ENCODE measurements at regions not wholly inside any gene's neighbourhood (a gene's known extent, or its start where the extent isn't known, plus 50 kb on each side); places are given as distances from the start of the nearest gene placed in this dataset.

DNA sequence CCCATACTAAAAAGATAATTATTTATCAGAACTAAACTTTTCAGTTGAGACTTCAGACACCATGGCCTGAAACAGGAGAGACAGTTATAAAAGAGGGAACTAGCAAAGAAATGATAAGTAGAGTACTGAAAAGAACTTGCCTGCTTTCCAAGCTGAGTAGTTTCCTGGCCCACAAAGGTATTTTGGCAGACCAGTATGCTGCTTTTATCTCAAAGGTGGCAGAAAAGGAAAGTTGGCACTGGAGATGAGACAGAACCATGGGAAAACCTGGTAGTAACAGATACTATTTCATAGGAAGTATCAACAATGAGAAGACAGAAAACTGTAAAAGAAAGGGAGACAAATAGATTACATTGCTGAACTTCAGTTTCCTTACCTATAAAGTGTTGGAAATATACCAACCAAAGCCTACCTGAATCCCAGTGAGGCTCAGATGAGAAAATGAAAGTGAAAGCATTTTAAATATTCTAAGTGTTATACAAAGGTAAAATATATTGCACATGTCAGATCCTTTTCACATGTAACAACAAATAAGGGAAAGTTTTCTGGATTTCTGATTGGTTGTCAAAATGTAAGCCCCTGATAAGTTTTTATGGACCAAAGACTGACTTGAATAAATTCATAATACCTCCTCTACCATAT, 155.3 kb upstream of the FSCB start:
- H3K27me3 ChIP-seq (replicated peaks; ENCODE audit: control insufficient read depth, insufficient read depth, low read length, poor library complexity, severe bottlenecking): no peaks in the 10 kb centered on the region
- no peaks in the 10 kb centered on the region for H3K4me1 ChIP-seq (ENCODE audit: control insufficient read depth, insufficient read depth, low read length, poor library complexity, severe bottlenecking)
- H3K27ac ChIP-seq (ENCODE audit: insufficient read depth, low read length, poor library complexity, severe bottlenecking): no peak overlapping the region
- no peak for DNase-seq
- peak overlapping the region; percentile 24 for H3K4me3 ChIP-seq (ENCODE audit: insufficient read depth, low read depth, low read length, poor library complexity, severe bottlenecking)
- H3K9me3 ChIP-seq (ENCODE audit: control insufficient read depth, low read length): no peaks in the 10 kb centered on the region
- no peaks in the 10 kb centered on the region for H3K36me3 ChIP-seq (ENCODE audit: control insufficient read depth, insufficient read depth, low read length)

DNA sequence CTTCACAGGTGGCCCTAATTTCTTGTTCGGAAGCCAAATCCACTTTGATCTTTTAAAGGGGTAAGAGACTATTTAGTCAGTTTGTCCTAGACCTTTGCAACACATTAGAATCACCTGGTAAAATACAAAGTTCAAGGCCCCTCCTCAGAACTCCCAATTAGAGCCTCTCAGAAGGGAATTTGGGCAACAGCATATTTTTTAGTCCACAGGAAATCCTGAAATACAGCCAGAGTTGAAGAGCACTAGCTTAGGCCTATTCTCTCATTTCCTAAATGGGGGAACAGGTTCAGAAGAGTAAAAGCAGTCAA, 151.3 kb upstream of the FSCB start:
- Histone ChIP-seq H3K4me1 (ENCODE audit: control insufficient read depth, insufficient read depth, low read length, poor library complexity, severe bottlenecking) (no peaks in the 10 kb centered on the region), H3K36me3 (ENCODE audit: control insufficient read depth, insufficient read depth, low read length) (no peaks in the 10 kb centered on the region), H3K9me3 (ENCODE audit: control insufficient read depth, low read length) (no peaks in the 10 kb centered on the region), H3K27me3 (replicated peaks; ENCODE audit: control insufficient read depth, insufficient read depth, low read length, poor library complexity, severe bottlenecking) (no peaks in the 10 kb centered on the region), H3K4me3 (ENCODE audit: insufficient read depth, low read depth, low read length, poor library complexity, severe bottlenecking) (no peak overlapping the region), H3K27ac (ENCODE audit: insufficient read depth, low read length, poor library complexity, severe bottlenecking) (no peak overlapping the region)
- DNase-seq: no peak

DNA sequence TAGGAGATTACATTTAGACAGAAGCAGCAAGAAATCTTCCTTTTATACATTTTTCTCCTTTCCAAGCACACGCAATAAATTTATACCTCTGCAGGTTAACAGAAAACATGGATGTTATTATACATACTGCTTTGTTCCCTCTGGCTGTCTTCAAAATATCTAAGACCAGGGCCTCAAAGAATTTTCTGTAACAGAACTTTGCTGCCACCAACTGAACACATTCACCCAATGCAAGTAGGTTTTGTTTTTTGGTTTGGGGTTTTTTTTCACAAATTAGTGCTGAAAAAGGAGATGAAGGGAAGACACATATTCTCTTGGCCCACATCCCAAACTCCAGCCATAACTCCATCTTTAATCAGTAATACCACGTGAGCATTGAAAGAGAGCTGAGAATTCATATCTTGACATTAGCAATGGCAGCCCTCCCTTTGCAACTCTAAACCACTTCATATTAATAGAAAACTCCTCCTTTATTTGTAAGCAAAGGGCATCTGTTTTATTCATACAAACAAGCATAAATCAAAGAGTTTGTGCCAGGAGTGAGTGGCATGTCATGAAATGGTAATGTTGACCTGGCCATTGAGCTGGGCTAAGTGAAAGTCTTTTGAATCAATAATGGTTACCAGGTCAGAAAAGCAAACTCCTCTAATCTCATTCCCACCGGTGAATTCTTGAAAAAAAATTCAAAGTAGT, 150.8 kb upstream of the FSCB start:
- DNase-seq: no peak
- H3K4me1 ChIP-seq (ENCODE audit: control insufficient read depth, insufficient read depth, low read length, poor library complexity, severe bottlenecking): no peaks in the 10 kb centered on the region

DNA sequence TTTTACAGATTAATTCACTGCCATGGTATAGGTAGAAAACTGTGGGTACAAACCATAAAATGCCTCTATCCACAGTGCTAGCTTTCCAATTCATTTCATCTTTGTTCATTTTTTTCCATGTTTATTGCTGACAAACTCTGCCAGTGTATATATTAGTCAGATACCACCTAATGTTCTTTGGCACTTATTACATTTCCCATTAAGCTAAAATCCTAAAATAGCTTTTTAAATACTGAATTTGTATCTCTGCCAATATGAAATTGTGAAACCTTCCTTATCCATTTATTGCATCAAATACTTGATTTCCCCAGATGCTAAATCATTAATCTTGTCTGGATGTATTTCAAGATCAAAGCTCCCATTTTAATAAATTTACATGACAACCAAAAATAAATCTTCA, 150.1 kb upstream of the FSCB start:
- DNase-seq: no peak
- Histone ChIP-seq H3K27me3 (replicated peaks; ENCODE audit: control insufficient read depth, insufficient read depth, low read length, poor library complexity, severe bottlenecking) (no peaks in the 10 kb centered on the region), H3K27ac (ENCODE audit: insufficient read depth, low read length, poor library complexity, severe bottlenecking) (no peak overlapping the region), H3K4me1 (ENCODE audit: control insufficient read depth, insufficient read depth, low read length, poor library complexity, severe bottlenecking) (no peaks in the 10 kb centered on the region), H3K4me3 (ENCODE audit: insufficient read depth, low read depth, low read length, poor library complexity, severe bottlenecking) (no peak overlapping the region), H3K9me3 (ENCODE audit: control insufficient read depth, low read length) (no peaks in the 10 kb centered on the region), H3K36me3 (ENCODE audit: control insufficient read depth, insufficient read depth, low read length) (no peaks in the 10 kb centered on the region)

More for the DNA sequence above, 150.8 kb upstream of the FSCB start:
- Histone ChIP-seq H3K27me3 (replicated peaks; ENCODE audit: control insufficient read depth, insufficient read depth, low read length, poor library complexity, severe bottlenecking) (no peaks in the 10 kb centered on the region), H3K27ac (ENCODE audit: insufficient read depth, low read length, poor library complexity, severe bottlenecking) (no peak overlapping the region), H3K36me3 (ENCODE audit: control insufficient read depth, insufficient read depth, low read length) (no peaks in the 10 kb centered on the region), H3K4me3 (ENCODE audit: insufficient read depth, low read depth, low read length, poor library complexity, severe bottlenecking) (no peak overlapping the region), H3K9me3 (ENCODE audit: control insufficient read depth, low read length) (no peaks in the 10 kb centered on the region)

DNA sequence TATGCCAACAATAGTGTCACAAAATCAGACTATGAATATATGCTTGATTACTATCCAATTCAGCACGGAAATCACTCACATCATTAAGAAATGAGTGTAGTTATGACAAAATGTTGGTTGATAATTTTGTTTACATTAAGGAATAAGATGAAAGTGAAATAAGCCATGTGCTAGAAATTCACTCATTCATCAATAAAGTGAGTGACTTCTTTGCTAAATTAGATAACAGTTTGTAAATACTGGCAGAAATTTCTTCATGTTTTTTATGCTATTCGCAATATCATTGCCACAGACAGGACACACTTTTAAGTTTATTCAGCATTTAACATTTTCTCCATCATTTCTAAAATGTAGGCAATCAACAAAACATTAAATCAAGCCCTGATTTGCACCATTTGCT, 147.5 kb upstream of the FSCB start:
- Histone ChIP-seq H3K4me1 (ENCODE audit: control insufficient read depth, insufficient read depth, low read length, poor library complexity, severe bottlenecking) (no peaks in the 10 kb centered on the region), H3K36me3 (ENCODE audit: control insufficient read depth, insufficient read depth, low read length) (no peaks in the 10 kb centered on the region), H3K27ac (ENCODE audit: insufficient read depth, low read length, poor library complexity, severe bottlenecking) (no peak overlapping the region), H3K9me3 (ENCODE audit: control insufficient read depth, low read length) (no peaks in the 10 kb centered on the region), H3K27me3 (replicated peaks; ENCODE audit: control insufficient read depth, insufficient read depth, low read length, poor library complexity, severe bottlenecking) (no peaks in the 10 kb centered on the region), H3K4me3 (ENCODE audit: insufficient read depth, low read depth, low read length, poor library complexity, severe bottlenecking) (no peak overlapping the region)
- no peak for DNase-seq

DNA sequence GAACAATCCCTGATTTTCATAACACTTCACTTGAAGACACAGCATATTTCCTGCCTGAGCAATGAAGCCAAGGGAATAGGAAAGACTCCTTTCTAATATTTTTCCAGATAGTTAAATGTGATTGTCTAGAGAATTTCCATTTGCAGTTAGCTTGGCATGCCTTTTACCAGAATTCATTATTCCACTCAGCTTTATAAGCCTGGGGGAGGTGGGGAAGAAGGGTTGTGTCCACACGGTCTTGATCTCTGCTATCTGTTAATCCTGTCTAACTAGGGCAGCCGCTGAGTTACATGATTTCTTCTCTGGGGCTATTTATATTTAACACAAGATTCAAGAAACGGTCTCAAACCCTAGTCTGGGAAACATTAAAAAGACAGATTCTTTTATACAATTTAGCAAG, 146.6 kb upstream of the FSCB start:
- no peaks in the 10 kb centered on the region for H3K4me1 ChIP-seq (ENCODE audit: control insufficient read depth, insufficient read depth, low read length, poor library complexity, severe bottlenecking)

DNA sequence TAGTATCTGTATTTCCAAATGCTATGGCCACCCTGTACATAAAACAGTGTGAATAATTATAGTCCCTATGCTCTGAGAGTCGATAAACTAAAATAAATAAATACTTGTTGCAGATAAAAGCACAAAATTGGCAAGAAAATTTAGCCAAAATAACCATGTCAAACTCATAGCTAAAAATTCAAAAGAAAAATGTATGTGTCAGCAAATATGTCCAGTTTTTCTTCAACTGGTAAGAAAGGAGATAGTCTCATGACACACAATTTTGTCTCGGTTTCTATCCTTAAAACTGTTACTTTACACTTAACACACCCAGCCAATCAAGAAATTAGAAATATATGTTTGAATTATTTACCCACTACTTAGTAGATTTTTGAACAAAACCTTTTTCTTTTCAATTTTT, 145.6 kb upstream of the FSCB start:
- Histone ChIP-seq H3K4me1 (ENCODE audit: control insufficient read depth, insufficient read depth, low read length, poor library complexity, severe bottlenecking) (no peaks in the 10 kb centered on the region), H3K36me3 (ENCODE audit: control insufficient read depth, insufficient read depth, low read length) (no peaks in the 10 kb centered on the region), H3K27me3 (replicated peaks; ENCODE audit: control insufficient read depth, insufficient read depth, low read length, poor library complexity, severe bottlenecking) (no peaks in the 10 kb centered on the region), H3K4me3 (ENCODE audit: insufficient read depth, low read depth, low read length, poor library complexity, severe bottlenecking) (no peak overlapping the region), H3K9me3 (ENCODE audit: control insufficient read depth, low read length) (no peaks in the 10 kb centered on the region), H3K27ac (ENCODE audit: insufficient read depth, low read length, poor library complexity, severe bottlenecking) (no peak overlapping the region)
- no peak for DNase-seq

More for the DNA sequence above, 146.6 kb upstream of the FSCB start:
- Histone ChIP-seq H3K4me3 (ENCODE audit: insufficient read depth, low read depth, low read length, poor library complexity, severe bottlenecking) (no peak overlapping the region), H3K27ac (ENCODE audit: insufficient read depth, low read length, poor library complexity, severe bottlenecking) (no peak overlapping the region), H3K27me3 (replicated peaks; ENCODE audit: control insufficient read depth, insufficient read depth, low read length, poor library complexity, severe bottlenecking) (no peaks in the 10 kb centered on the region), H3K9me3 (ENCODE audit: control insufficient read depth, low read length) (no peaks in the 10 kb centered on the region), H3K36me3 (ENCODE audit: control insufficient read depth, insufficient read depth, low read length) (no peaks in the 10 kb centered on the region)
- DNase-seq: no peak

DNA sequence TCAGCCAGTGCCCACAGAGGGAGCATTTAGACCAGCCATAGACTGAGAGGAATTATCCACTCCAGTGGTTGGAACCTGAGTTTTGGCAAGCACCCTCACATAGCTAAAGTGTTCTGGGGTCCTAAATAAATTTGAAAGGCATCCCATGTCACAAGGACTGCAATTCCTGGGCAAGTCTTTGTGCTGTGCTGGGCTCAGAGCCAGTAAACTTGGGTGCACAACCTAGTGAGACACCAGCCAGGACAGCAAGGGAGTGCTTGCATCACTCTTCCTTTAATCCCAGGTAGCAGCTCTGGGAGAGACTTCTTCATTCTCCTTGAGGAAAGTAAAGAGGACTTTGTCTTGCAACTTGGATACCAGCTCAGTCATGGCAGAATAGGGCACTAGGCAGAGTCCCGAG, 142.0 kb upstream of the FSCB start:
- H3K4me3 ChIP-seq (ENCODE audit: insufficient read depth, low read depth, low read length, poor library complexity, severe bottlenecking): no peak overlapping the region
- no peak overlapping the region for H3K27ac ChIP-seq (ENCODE audit: insufficient read depth, low read length, poor library complexity, severe bottlenecking)
- H3K36me3 ChIP-seq (ENCODE audit: control insufficient read depth, insufficient read depth, low read length): no peaks in the 10 kb centered on the region
- DNase-seq: no peak
- no peaks in the 10 kb centered on the region for H3K9me3 ChIP-seq (ENCODE audit: control insufficient read depth, low read length)
- no peaks in the 10 kb centered on the region for H3K27me3 ChIP-seq (replicated peaks; ENCODE audit: control insufficient read depth, insufficient read depth, low read length, poor library complexity, severe bottlenecking)
- no peaks in the 10 kb centered on the region for H3K4me1 ChIP-seq (ENCODE audit: control insufficient read depth, insufficient read depth, low read length, poor library complexity, severe bottlenecking)

DNA sequence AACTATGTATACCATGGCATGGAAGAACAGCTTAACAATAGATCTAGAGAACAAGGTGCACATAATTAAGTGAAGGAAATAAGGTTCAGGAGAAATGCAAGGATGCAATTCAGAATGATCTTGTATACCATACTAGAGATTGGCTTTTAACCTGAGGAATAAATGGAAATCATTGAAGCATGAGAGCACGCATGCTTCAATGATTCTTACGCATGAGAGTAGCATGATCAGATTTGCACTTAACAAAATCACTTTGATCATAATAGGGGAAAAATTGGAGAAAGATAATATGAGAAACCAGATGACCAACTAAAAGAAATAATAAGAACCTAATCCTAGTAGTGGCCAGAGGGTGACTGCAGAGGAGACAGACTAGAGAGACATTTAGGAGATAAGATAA, 133.3 kb upstream of the FSCB start:
- no peaks in the 10 kb centered on the region for H3K9me3 ChIP-seq (ENCODE audit: control insufficient read depth, low read length)
- H3K27me3 ChIP-seq (replicated peaks; ENCODE audit: control insufficient read depth, insufficient read depth, low read length, poor library complexity, severe bottlenecking): no peaks in the 10 kb centered on the region
- no peaks in the 10 kb centered on the region for H3K36me3 ChIP-seq (ENCODE audit: control insufficient read depth, insufficient read depth, low read length)
- DNase-seq: no peak
- H3K4me1 ChIP-seq (ENCODE audit: control insufficient read depth, insufficient read depth, low read length, poor library complexity, severe bottlenecking): no peaks in the 10 kb centered on the region
- H3K27ac ChIP-seq (ENCODE audit: insufficient read depth, low read length, poor library complexity, severe bottlenecking): no peak overlapping the region
- no peak overlapping the region for H3K4me3 ChIP-seq (ENCODE audit: insufficient read depth, low read depth, low read length, poor library complexity, severe bottlenecking)

DNA sequence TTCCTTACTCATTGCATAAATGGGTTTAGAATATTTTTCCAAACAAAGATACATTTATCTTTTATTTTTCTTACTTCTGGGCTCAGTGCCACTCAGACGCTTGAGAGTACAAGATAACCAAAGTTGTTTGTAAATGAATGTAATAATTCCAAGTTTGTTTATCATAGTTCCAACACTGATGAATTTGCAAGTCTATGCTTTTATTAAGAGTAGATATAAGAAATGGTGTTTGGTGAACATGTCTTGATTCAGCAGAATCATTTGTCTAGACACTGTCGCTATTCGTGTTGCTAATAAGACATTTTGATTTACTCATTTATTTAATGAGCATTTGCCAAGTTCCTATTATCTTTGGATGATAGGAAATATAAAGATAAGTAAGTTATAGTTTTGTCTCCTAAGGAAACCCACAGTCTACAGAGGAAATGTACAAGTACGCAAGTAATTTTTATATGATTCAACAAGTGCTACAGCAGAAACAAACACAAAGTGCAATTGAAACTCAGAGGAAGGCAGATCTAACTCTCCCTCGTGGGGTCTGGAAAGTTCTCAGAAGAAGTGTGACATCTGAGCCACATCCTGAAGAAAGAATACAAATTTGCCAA, 132.8 kb upstream of the FSCB start:
- no peaks in the 10 kb centered on the region for H3K36me3 ChIP-seq (ENCODE audit: control insufficient read depth, insufficient read depth, low read length)
- no peaks in the 10 kb centered on the region for H3K9me3 ChIP-seq (ENCODE audit: control insufficient read depth, low read length)
- H3K27me3 ChIP-seq (replicated peaks; ENCODE audit: control insufficient read depth, insufficient read depth, low read length, poor library complexity, severe bottlenecking): no peaks in the 10 kb centered on the region
- DNase-seq: no peak
- H3K4me3 ChIP-seq (ENCODE audit: insufficient read depth, low read depth, low read length, poor library complexity, severe bottlenecking): no peak overlapping the region
- H3K4me1 ChIP-seq (ENCODE audit: control insufficient read depth, insufficient read depth, low read length, poor library complexity, severe bottlenecking): no peaks in the 10 kb centered on the region
- no peak overlapping the region for H3K27ac ChIP-seq (ENCODE audit: insufficient read depth, low read length, poor library complexity, severe bottlenecking)
